K562 (cell line): ENCODE measurements at regions not wholly inside any gene's neighbourhood (a gene's known extent, or its start where the extent isn't known, plus 50 kb on each side); places are given as distances from the start of the nearest gene placed in this dataset.

Source experiments
- ATAC-seq: fragments of 200-7000 bp; cut with Tn5 transposase; 3 replicates; pipeline ENCODE4 v1.9.1; 2020; ENCODE audit warnings: moderate library complexity
- BruUV-seq: library from RNA; stranded (reverse); fragments of 400-500 nt; replicated peaks from 2 replicates; lab custom pipeline; 2021; lab: Mats Ljungman, UMichigan
- CTCF ChIA-PET: fragments of 300-600 bp; formaldehyde crosslinking; extraction: SDS; loops from one replicate; lab custom pipeline; 2021; ENCODE audit warnings: low intra/inter-chr PET ratio; lab: Yijun Ruan, JAX
- POLR2A ChIA-PET: fragments of 300-600, 350-650 bp; sonication (Branson Sonifier 250); formaldehyde crosslinking; extraction: SDS; loops from one replicate; lab custom pipeline; 2021; ENCODE audit warnings: antibody characterized with exemption, inconsistent platforms; lab: Yijun Ruan, JAX
- DNase-seq, 4 experiments: peaks; one replicate each; pipeline versions ENCODE4 v3.0.0 to v3.0.0-alpha.2; 2011 to 2018; ENCODE audit warnings: low spot score in 3 of 4, mixed read lengths in 3 of 4; ENCODE audit errors: extremely low read depth in 1 of 4
- FAIRE-seq: peaks from 2 replicates; lab custom pipeline; 2011; peaks lifted over from hg19 to GRCh38; lab: Jason Lieb, UNC
- H2AFZ ChIP-seq: 2 replicates; pipeline ENCODE4 v1.6.0; 2011; ENCODE audit warnings: low read depth, low read length, control low read depth, inconsistent platforms
- H3K27ac ChIP-seq: fragments of 200-600 bp; 3 replicates; pipeline ENCODE4 v1.8.0; 2011; ENCODE audit warnings: low read depth, mild to moderate bottlenecking, control low read depth, inconsistent platforms, low read length, moderate library complexity, mixed read lengths; ENCODE audit errors: extremely low read depth
- H3K27me3 ChIP-seq, 2 experiments: fragments of 300-600 bp in 1 of 2; 2 replicates in 1 of 2; 3 replicates in 1 of 2; pipeline versions ENCODE4 v1.6.0 to v1.8.0; 2011; ENCODE audit warnings: inconsistent platforms in 2 of 2, low read length in 2 of 2, mild to moderate bottlenecking in 1 of 2, mixed read lengths in 1 of 2, moderate library complexity in 1 of 2; ENCODE audit not compliant: control insufficient read depth in 2 of 2, insufficient read depth in 2 of 2
- H3K36me3 ChIP-seq: fragments of 300-600 bp; 3 replicates; pipeline ENCODE4 v1.8.0; 2011; ENCODE audit warnings: mild to moderate bottlenecking, low read length, inconsistent platforms; ENCODE audit not compliant: control insufficient read depth, insufficient read depth
- H3K4me1 ChIP-seq, 2 experiments: fragments of 200-600 bp in 1 of 2; replicated peaks in 1 of 2; 2 replicates in 1 of 2; 3 replicates in 1 of 2; pipeline versions ENCODE4 v1.5.1 to v1.8.0; 2011; ENCODE audit warnings: inconsistent platforms in 2 of 2, low read length in 2 of 2, mild to moderate bottlenecking in 1 of 2, mixed read lengths in 1 of 2, moderate library complexity in 1 of 2; ENCODE audit not compliant: control insufficient read depth in 2 of 2, insufficient read depth in 2 of 2
- H3K4me2 ChIP-seq: 2 replicates; pipeline ENCODE4 v1.6.1; 2011; ENCODE audit warnings: low read length, control low read depth, inconsistent platforms, mixed read lengths; ENCODE audit not compliant: insufficient read depth
- H3K4me3 ChIP-seq: fragments of 200-600 bp; sonication (generic), shearing (Covaris generic); 2 replicates; pipeline ENCODE4 v1.5.1; 2016; ENCODE audit warnings: control low read depth, inconsistent platforms
- H3K79me2 ChIP-seq: fragments of 200-600 bp; 3 replicates; pipeline ENCODE4 v1.8.0; 2011; ENCODE audit warnings: low read length, inconsistent platforms; ENCODE audit not compliant: control insufficient read depth, insufficient read depth
- H3K9ac ChIP-seq, 2 experiments: 2 replicates each; pipeline versions ENCODE4 v1.6.0 to v1.6.1; 2011; ENCODE audit warnings: low read depth in 2 of 2, low read length in 2 of 2, control low read depth in 1 of 2, inconsistent platforms in 1 of 2, mild to moderate bottlenecking in 1 of 2, mixed read lengths in 1 of 2; ENCODE audit not compliant: insufficient read depth in 1 of 2
- H3K9me1 ChIP-seq: one replicate; pipeline ENCODE4 v1.6.0; 2011; ENCODE audit warnings: inconsistent platforms, mild to moderate bottlenecking, low read length, moderate library complexity; ENCODE audit not compliant: control insufficient read depth, insufficient read depth
- H3K9me3 ChIP-seq: replicated peaks from 2 replicates; pipeline ENCODE4 v1.5.1; 2011; ENCODE audit warnings: low read depth, low read length, inconsistent platforms; ENCODE audit not compliant: control insufficient read depth, insufficient read depth
- H4K20me1 ChIP-seq: replicated peaks from 2 replicates; pipeline ENCODE4 v1.6.1; 2011; ENCODE audit warnings: low read length, inconsistent platforms, mixed read lengths; ENCODE audit not compliant: control insufficient read depth, insufficient read depth
- DEAF1 ChIP-seq: fragments of 450-650 bp; formaldehyde crosslinking; IDR thresholded peaks from 2 replicates; pipeline ENCODE4 v1.4.0; 2020; ENCODE audit warnings: mild to moderate bottlenecking, moderate library complexity
- ZNF354B ChIP-seq: fragments of 250-450 bp; sonication (Bioruptor Pico); IDR thresholded peaks from 2 replicates; pipeline ENCODE4 v1.4.0; 2020
- ZNF551 ChIP-seq: fragments of 250-450 bp; sonication (Bioruptor Pico); IDR thresholded peaks from 2 replicates; pipeline ENCODE4 v1.5.0; 2021; ENCODE audit warnings: mild to moderate bottlenecking, moderate library complexity
- WGBS: fragments of 100-300 bp; shearing (Covaris generic); methylation state at CpG from one replicate; pipeline ENCODE4 v1.1.6; 2016; ENCODE audit warnings: low coverage, mixed read lengths; ENCODE audit not compliant: insufficient coverage; ENCODE audit errors: missing lambda C conversion rate; 5-methylcytosine and 5-hydroxymethylcytosine counted together
- in situ Hi-C: fragments of 300-500 bp; cut with MboI; formaldehyde crosslinking; loops from 4 replicates; pipeline ENCODE4 v1.15.0; 2018; ENCODE audit warnings: inconsistent platforms, mixed read lengths
- intact Hi-C: fragments of 100-400 bp; cut with micrococcal nuclease; formaldehyde crosslinking; loops from 2 replicates; pipeline ENCODE4 v1.14.2; 2022

GRCh38 chr9:129382281-129383018 lies 204.4 kb upstream of the IER5L start:
- no peak for FAIRE-seq
- Histone ChIP-seq H3K9me1 (no peaks in the 10 kb centered on the region), H3K4me2 (no peak overlapping the region), H3K27me3 (peaks cover 7 to 21% of the 10 kb centered on the region in 2 experiments; a peak in 4 of 5 replicates), H3K79me2 (no peaks in the 10 kb centered on the region), H2AFZ (no peak overlapping the region), H3K4me1 (peaks cover 0 to 17% of the 10 kb centered on the region in 2 experiments; a peak in 3 of 5 replicates), H3K4me3 (no peak overlapping the region), H4K20me1 (no peaks in the 10 kb centered on the region), H3K36me3 (no peaks in the 10 kb centered on the region), H3K9ac (peak overlapping the region in 1 of 2 experiments; percentile 7; a peak in 1 of 4 replicates), H3K27ac (no peak overlapping the region), H3K9me3 (no peaks in the 10 kb centered on the region)
- WGBS, result 14% methylated on average over 4 of the region's 5 CpGs
- TF ChIP-seq ZNF551 (CRISPR knock-in tag) (no peak), ZNF354B (CRISPR knock-in tag) (no peak), DEAF1 (CRISPR knock-in tag) (no peak)
- no peak for ATAC-seq
- POLR2A ChIA-PET, result no interaction called here
- CTCF ChIA-PET, result no interaction called here
- no peak for DNase-seq
- no TSS peak for BruUV-seq
- in situ Hi-C loops (no loop called here), intact Hi-C loops (no loop called here)
